ENCODE measurements at regions not wholly inside any gene's neighbourhood (a gene's known extent, or its start where the extent isn't known, plus 50 kb on each side); places are given as distances from the start of the nearest gene placed in this dataset.

GRCh38 chrX:88325634-88326033 lies 421.4 kb upstream of the CPXCR1 start:
- H3K9ac ChIP-seq (ENCODE audit: low read length): no peak overlapping the region
- no peak overlapping the region for H2AFZ ChIP-seq (ENCODE audit: insufficient read depth, low read length, poor library complexity)
- H3K36me3 ChIP-seq (ENCODE audit: control insufficient read depth in 1 of 2, insufficient read depth in 2 of 2, low read length in 2 of 2): no peaks in the 10 kb centered on the region
- H3K14ac ChIP-seq (ENCODE audit: low read length): no peak overlapping the region
- H3K23ac ChIP-seq (ENCODE audit: low read length): no peak overlapping the region
- no peak overlapping the region for H3K4me3 ChIP-seq (ENCODE audit: low read depth, low read length)
- no peak overlapping the region for H4K91ac ChIP-seq (ENCODE audit: low read depth, low read length)
- no peaks in the 10 kb centered on the region for H3K27me3 ChIP-seq (ENCODE audit: insufficient read depth, low read length)
- no peaks in the 10 kb centered on the region for H3K79me2 ChIP-seq (ENCODE audit: control insufficient read depth, insufficient read depth, low read length, poor library complexity)
- H4K12ac ChIP-seq (ENCODE audit: low read depth, low read length): no peak overlapping the region
- H3K4me1 ChIP-seq (ENCODE audit: control insufficient read depth in 1 of 2, insufficient read depth in 2 of 2, low read length in 2 of 2): no peaks in the 10 kb centered on the region
- H3K27ac ChIP-seq (ENCODE audit: low read depth, low read length): no peak overlapping the region
- WGBS (ENCODE audit: extremely low coverage, insufficient coverage, insufficient read length): no CpG with 5 or more reads among the region's 1 CpG
- DNase-seq: no peak
- H2BK12ac ChIP-seq (ENCODE audit: low read length): no peak overlapping the region
- no peak overlapping the region for H3K4ac ChIP-seq (ENCODE audit: low read depth, low read length)
- H3K4me2 ChIP-seq (ENCODE audit: low read length): no peak overlapping the region
- H4K8ac ChIP-seq (ENCODE audit: low read depth, low read length): no peak overlapping the region
- no peaks in the 10 kb centered on the region for H3K9me3 ChIP-seq (ENCODE audit: insufficient read depth, low read depth, low read length)
- H3K18ac ChIP-seq (ENCODE audit: low read length): no peak overlapping the region
- H2BK5ac ChIP-seq (ENCODE audit: low read depth, low read length, poor library complexity): no peak overlapping the region
- H2AK5ac ChIP-seq (ENCODE audit: low read length): no peak overlapping the region
- no peaks in the 10 kb centered on the region for H3K79me1 ChIP-seq (ENCODE audit: low read length)
- no peak overlapping the region for H2BK120ac ChIP-seq (ENCODE audit: insufficient read depth, low read length, poor library complexity)

GRCh38 chrX:88355252-88355651 lies 391.8 kb upstream of the CPXCR1 start:
- Histone ChIP-seq H3K9ac (ENCODE audit: low read length) (no peak overlapping the region), H3K36me3 (ENCODE audit: control insufficient read depth in 1 of 2, insufficient read depth in 2 of 2, low read length in 2 of 2) (no peaks in the 10 kb centered on the region), H2AFZ (ENCODE audit: insufficient read depth, low read length, poor library complexity) (no peak overlapping the region), H3K18ac (ENCODE audit: low read length) (no peak overlapping the region), H2AK5ac (ENCODE audit: low read length) (no peak overlapping the region), H3K23ac (ENCODE audit: low read length) (no peak overlapping the region), H3K79me2 (ENCODE audit: control insufficient read depth, insufficient read depth, low read length, poor library complexity) (no peaks in the 10 kb centered on the region), H3K9me3 (ENCODE audit: insufficient read depth, low read depth, low read length) (no peaks in the 10 kb centered on the region), H4K91ac (ENCODE audit: low read depth, low read length) (no peak overlapping the region), H3K4ac (ENCODE audit: low read depth, low read length) (no peak overlapping the region), H4K8ac (ENCODE audit: low read depth, low read length) (no peak overlapping the region), H3K4me3 (ENCODE audit: low read depth, low read length) (no peak overlapping the region), H3K4me1 (ENCODE audit: control insufficient read depth in 1 of 2, insufficient read depth in 2 of 2, low read length in 2 of 2) (no peaks in the 10 kb centered on the region), H2BK12ac (ENCODE audit: low read length) (no peak overlapping the region), H3K4me2 (ENCODE audit: low read length) (no peak overlapping the region), H3K27ac (ENCODE audit: low read depth, low read length) (no peak overlapping the region), H4K12ac (ENCODE audit: low read depth, low read length) (no peak overlapping the region), H2BK5ac (ENCODE audit: low read depth, low read length, poor library complexity) (no peak overlapping the region), H3K14ac (ENCODE audit: low read length) (no peak overlapping the region), H3K27me3 (ENCODE audit: insufficient read depth, low read length) (no peaks in the 10 kb centered on the region), H2BK120ac (ENCODE audit: insufficient read depth, low read length, poor library complexity) (no peak overlapping the region), H3K79me1 (ENCODE audit: low read length) (no peaks in the 10 kb centered on the region)
- no peak for DNase-seq
- no CpG with 5 or more reads among the region's 2 CpGs for WGBS (ENCODE audit: extremely low coverage, insufficient coverage, insufficient read length)

GRCh38 chrX:88366314-88366713 lies 380.7 kb upstream of the CPXCR1 start:
- no peak overlapping the region for H3K27ac ChIP-seq (ENCODE audit: low read depth, low read length)
- H3K27me3 ChIP-seq (ENCODE audit: insufficient read depth, low read length): no peaks in the 10 kb centered on the region
- DNase-seq: no peak
- H3K4me1 ChIP-seq (ENCODE audit: control insufficient read depth in 1 of 2, insufficient read depth in 2 of 2, low read length in 2 of 2): no peaks in the 10 kb centered on the region
- H3K79me2 ChIP-seq (ENCODE audit: control insufficient read depth, insufficient read depth, low read length, poor library complexity): no peaks in the 10 kb centered on the region
- H3K79me1 ChIP-seq (ENCODE audit: low read length): no peaks in the 10 kb centered on the region
- H4K8ac ChIP-seq (ENCODE audit: low read depth, low read length): no peak overlapping the region
- no peak overlapping the region for H2AK5ac ChIP-seq (ENCODE audit: low read length)
- no peak overlapping the region for H2BK12ac ChIP-seq (ENCODE audit: low read length)
- no peak overlapping the region for H3K14ac ChIP-seq (ENCODE audit: low read length)
- no peak overlapping the region for H3K23ac ChIP-seq (ENCODE audit: low read length)
- H3K18ac ChIP-seq (ENCODE audit: low read length): no peak overlapping the region
- no peaks in the 10 kb centered on the region for H3K36me3 ChIP-seq (ENCODE audit: control insufficient read depth in 1 of 2, insufficient read depth in 2 of 2, low read length in 2 of 2)
- H3K9ac ChIP-seq (ENCODE audit: low read length): no peak overlapping the region
- no peak overlapping the region for H3K4me3 ChIP-seq (ENCODE audit: low read depth, low read length)
- H2AFZ ChIP-seq (ENCODE audit: insufficient read depth, low read length, poor library complexity): no peak overlapping the region
- H4K12ac ChIP-seq (ENCODE audit: low read depth, low read length): no peak overlapping the region
- no peak overlapping the region for H3K4ac ChIP-seq (ENCODE audit: low read depth, low read length)
- WGBS (ENCODE audit: extremely low coverage, insufficient coverage, insufficient read length): no CpG with 5 or more reads among the region's 1 CpG
- H2BK5ac ChIP-seq (ENCODE audit: low read depth, low read length, poor library complexity): no peak overlapping the region
- no peak overlapping the region for H2BK120ac ChIP-seq (ENCODE audit: insufficient read depth, low read length, poor library complexity)
- H4K91ac ChIP-seq (ENCODE audit: low read depth, low read length): no peak overlapping the region
- H3K4me2 ChIP-seq (ENCODE audit: low read length): no peak overlapping the region
- peaks cover 5% of the 10 kb centered on the region for H3K9me3 ChIP-seq (ENCODE audit: insufficient read depth, low read depth, low read length)

- Histone ChIP-seq H4K8ac (ENCODE audit: low read depth, low read length) (no peak overlapping the region), H3K27me3 (ENCODE audit: insufficient read depth, low read length) (no peaks in the 10 kb centered on the region), H2AK5ac (ENCODE audit: low read length) (no peak overlapping the region), H3K18ac (ENCODE audit: low read length) (no peak overlapping the region), H3K9me3 (ENCODE audit: insufficient read depth, low read depth, low read length) (no peaks in the 10 kb centered on the region), H3K23ac (ENCODE audit: low read length) (no peak overlapping the region), H3K27ac (ENCODE audit: low read depth, low read length) (no peak overlapping the region), H2BK5ac (ENCODE audit: low read depth, low read length, poor library complexity) (no peak overlapping the region), H3K79me2 (ENCODE audit: control insufficient read depth, insufficient read depth, low read length, poor library complexity) (no peaks in the 10 kb centered on the region), H3K4ac (ENCODE audit: low read depth, low read length) (no peak overlapping the region), H2BK12ac (ENCODE audit: low read length) (no peak overlapping the region), H4K12ac (ENCODE audit: low read depth, low read length) (no peak overlapping the region), H3K4me3 (ENCODE audit: low read depth, low read length) (no peak overlapping the region), H3K36me3 (ENCODE audit: control insufficient read depth in 1 of 2, insufficient read depth in 2 of 2, low read length in 2 of 2) (no peaks in the 10 kb centered on the region), H2AFZ (ENCODE audit: insufficient read depth, low read length, poor library complexity) (no peak overlapping the region), H3K4me1 (ENCODE audit: control insufficient read depth in 1 of 2, insufficient read depth in 2 of 2, low read length in 2 of 2) (no peaks in the 10 kb centered on the region), H4K91ac (ENCODE audit: low read depth, low read length) (no peak overlapping the region), H3K14ac (ENCODE audit: low read length) (no peak overlapping the region), H2BK120ac (ENCODE audit: insufficient read depth, low read length, poor library complexity) (no peak overlapping the region), H3K9ac (ENCODE audit: low read length) (no peak overlapping the region), H3K79me1 (ENCODE audit: low read length) (no peaks in the 10 kb centered on the region), H3K4me2 (ENCODE audit: low read length) (no peak overlapping the region)
- DNase-seq: no peak
Observed at GRCh38 chrX:88378406-88378805, 368.6 kb upstream of the CPXCR1 start.

- no peak overlapping the region for H2BK5ac ChIP-seq (ENCODE audit: low read depth, low read length, poor library complexity)
- H3K4ac ChIP-seq (ENCODE audit: low read depth, low read length): no peak overlapping the region
- H3K23ac ChIP-seq (ENCODE audit: low read length): no peak overlapping the region
- no peak overlapping the region for H3K4me2 ChIP-seq (ENCODE audit: low read length)
- no peaks in the 10 kb centered on the region for H3K79me1 ChIP-seq (ENCODE audit: low read length)
- H3K4me1 ChIP-seq (ENCODE audit: control insufficient read depth in 1 of 2, insufficient read depth in 2 of 2, low read length in 2 of 2): no peaks in the 10 kb centered on the region
- no peak overlapping the region for H4K12ac ChIP-seq (ENCODE audit: low read depth, low read length)
- WGBS (ENCODE audit: extremely low coverage, insufficient coverage, insufficient read length): no CpG with 5 or more reads among the region's 2 CpGs
- no peak overlapping the region for H4K91ac ChIP-seq (ENCODE audit: low read depth, low read length)
- H3K14ac ChIP-seq (ENCODE audit: low read length): no peak overlapping the region
- no peak overlapping the region for H3K4me3 ChIP-seq (ENCODE audit: low read depth, low read length)
- H3K18ac ChIP-seq (ENCODE audit: low read length): no peak overlapping the region
- no peaks in the 10 kb centered on the region for H3K27me3 ChIP-seq (ENCODE audit: insufficient read depth, low read length)
- DNase-seq: no peak
- no peak overlapping the region for H2AK5ac ChIP-seq (ENCODE audit: low read length)
- no peak overlapping the region for H2AFZ ChIP-seq (ENCODE audit: insufficient read depth, low read length, poor library complexity)
- H2BK12ac ChIP-seq (ENCODE audit: low read length): no peak overlapping the region
- no peak overlapping the region for H3K27ac ChIP-seq (ENCODE audit: low read depth, low read length)
- no peaks in the 10 kb centered on the region for H3K9me3 ChIP-seq (ENCODE audit: insufficient read depth, low read depth, low read length)
- no peaks in the 10 kb centered on the region for H3K36me3 ChIP-seq (ENCODE audit: control insufficient read depth in 1 of 2, insufficient read depth in 2 of 2, low read length in 2 of 2)
- H3K79me2 ChIP-seq (ENCODE audit: control insufficient read depth, insufficient read depth, low read length, poor library complexity): no peaks in the 10 kb centered on the region
- H4K8ac ChIP-seq (ENCODE audit: low read depth, low read length): no peak overlapping the region
- no peak overlapping the region for H2BK120ac ChIP-seq (ENCODE audit: insufficient read depth, low read length, poor library complexity)
- no peak overlapping the region for H3K9ac ChIP-seq (ENCODE audit: low read length)
Observed at GRCh38 chrX:88397551-88397950, 349.5 kb upstream of the CPXCR1 start.
